NCI-H446 treated with DMSO at 0.1 percent for 48 hours (cell line): ENCODE measurements at regions not wholly inside any gene's neighbourhood (a gene's known extent, or its start where the extent isn't known, plus 50 kb on each side); places are given as distances from the start of the nearest gene placed in this dataset.
"Not testable (repeated sequence)": the region's sequence is repeated elsewhere in the genome, so short reads cannot be mapped to it uniquely, and the experiment has no call there.

Experiments
- DNase-seq: peaks from one replicate; lab custom pipeline; 2025; lab: John Stamatoyannopoulos, UW

DNA sequence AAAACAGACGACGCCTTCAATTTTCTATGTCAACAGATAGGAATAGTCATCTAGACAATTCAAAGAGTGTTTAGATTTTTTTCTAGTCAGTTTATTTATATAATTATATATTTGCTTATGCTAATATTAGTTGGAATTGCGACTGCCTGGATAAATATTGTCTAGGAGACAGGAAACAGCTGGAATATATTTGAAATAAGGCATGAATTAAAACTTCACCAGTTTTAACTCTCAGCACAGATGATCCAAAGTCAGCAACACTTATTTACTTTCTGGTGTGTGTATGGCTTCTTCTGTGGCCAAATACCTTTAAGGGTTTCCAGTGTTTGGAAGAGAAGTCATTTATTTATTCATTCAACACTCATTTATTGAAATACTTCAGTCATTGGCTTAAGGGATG, 1215.4 kb upstream of the USP15 start:
- no peak for DNase-seq

DNA sequence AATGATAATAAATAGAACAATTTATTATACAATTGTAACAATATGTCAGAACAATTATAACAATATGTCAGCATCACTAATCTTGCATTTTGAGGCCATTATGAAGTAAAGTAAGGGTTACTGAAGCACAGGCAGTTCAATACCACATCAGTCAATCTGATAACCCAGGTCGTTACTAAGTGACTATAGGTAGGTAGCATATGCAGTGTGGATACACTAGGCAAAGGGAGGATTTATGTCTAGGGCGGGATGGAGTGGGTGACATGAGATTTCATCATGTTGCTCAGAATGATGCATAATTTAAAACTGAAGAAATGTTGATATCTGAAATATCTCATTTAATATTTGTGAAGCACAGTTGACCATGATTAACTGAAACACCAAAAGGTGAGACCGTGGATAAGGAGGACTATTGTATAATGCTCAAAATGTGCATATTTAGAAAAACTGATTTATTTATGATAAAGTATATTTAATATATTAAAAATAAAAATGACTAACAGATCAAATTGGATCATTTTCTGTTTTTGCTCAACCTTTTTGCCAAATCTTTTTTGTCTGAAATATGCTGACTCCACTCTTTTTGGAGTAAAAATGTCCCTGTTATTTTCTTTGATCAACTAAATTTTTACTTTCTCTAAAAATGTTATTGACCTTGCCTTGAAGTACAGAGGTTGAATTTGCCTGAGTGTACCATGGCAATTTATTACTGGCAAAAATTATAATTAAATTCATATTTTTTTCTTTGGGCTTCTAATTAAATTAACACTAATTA, 1189.4 kb upstream of the USP15 start:
- DNase-seq = no peak

DNA sequence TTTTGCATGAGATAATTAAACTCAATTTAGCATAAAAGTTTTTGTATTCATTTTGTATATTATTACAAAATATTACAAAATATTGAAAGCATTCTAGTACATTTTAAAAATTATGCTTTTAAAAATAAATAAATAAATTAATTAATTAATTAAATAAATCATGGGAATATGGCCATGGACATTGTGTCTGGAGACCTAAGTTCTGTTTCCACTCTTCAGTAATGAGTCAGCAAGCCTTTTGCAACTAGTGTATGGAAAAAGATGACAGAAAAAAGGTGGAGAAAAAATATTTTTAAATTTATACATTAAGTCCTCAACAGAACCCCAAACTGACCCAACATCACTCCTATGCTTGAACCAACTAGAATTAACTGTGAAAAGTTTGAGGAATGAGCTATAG, 1187.5 kb upstream of the USP15 start:
- DNase-seq = no peak

DNA sequence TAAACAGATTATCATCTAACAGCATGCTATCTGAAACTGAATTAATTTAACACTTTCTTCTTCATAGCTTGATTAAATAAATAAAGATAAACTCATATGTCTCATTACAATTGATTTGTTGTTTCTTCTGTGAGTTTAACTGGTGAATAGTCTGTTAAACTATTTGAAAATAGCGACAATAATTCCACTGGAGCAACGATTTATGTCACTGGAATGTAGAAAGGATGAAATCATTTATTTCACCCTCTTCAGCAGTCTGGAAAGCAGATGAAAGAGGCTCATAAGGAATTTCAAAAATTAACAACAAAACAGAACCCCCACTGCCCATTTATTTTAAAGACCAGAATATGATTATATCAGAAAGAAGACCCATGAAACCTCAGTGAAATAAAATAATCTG, 1165.1 kb upstream of the USP15 start:
- no peak for DNase-seq

DNA sequence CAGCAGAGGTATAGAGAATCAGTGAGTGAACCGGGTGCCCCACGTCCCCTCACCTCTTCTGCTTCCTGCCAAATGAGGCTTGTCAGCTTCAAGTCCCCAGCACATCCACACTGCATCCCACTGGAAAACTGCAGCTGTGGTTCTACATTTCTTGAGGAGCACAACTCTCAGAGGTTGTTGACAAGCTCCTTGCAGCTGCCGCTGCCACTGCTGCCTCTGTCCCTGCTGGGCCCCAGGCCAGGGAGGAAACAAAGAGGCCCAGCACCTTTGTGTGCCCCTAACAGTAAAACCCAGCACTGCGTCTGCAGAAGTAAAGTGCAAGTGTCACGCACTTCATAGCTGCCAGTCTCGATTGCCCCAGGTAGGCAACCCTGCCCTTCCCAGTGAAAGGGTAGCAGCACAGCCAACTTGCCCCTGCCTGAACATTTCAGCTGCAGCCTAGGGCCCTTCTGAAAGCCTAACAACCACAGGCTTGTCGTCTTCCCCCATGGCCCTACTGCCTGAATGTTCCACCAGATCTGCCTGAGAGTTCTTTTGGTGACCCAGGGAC, 1162.1 kb upstream of the USP15 start:
- no peak for DNase-seq

DNA sequence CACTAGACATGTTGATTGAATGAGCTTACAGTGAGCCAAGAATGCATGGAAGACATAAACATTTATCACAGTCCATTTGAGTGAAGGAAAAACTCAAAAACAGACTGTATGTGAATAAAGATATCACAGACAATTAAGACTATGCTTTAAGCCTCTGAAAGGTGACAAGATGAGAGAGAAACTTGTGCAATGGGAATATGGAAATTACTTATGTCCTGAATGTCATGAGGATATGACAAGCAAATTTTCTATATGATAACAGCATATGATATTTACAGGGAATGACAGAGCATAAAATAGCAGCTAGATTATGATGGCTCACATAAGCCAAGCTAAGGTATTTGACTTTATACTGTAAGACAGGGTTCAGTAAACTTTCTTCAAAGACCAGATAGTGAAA, 1153.1 kb upstream of the USP15 start:
- DNase-seq = no peak

DNA sequence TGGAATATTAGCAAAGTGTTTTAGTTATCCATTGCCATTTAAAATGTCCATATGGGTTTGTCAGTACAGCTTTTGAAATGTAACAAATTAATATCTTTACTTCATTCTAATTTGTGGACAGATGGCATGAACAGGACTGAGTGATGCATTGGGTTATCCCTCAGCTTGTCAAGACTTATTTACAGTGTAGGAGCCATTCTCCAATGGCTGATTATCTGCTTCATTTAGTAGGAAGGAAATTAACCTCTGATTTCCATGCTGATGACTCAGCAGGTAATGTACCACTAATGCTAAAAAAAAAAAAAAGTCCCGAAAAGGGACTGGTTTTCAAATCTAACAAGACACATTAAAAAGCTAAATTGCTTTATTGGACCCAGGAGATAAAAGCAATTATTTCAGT, 1149.0 kb upstream of the USP15 start:
- peak; percentile 6 for DNase-seq

DNA sequence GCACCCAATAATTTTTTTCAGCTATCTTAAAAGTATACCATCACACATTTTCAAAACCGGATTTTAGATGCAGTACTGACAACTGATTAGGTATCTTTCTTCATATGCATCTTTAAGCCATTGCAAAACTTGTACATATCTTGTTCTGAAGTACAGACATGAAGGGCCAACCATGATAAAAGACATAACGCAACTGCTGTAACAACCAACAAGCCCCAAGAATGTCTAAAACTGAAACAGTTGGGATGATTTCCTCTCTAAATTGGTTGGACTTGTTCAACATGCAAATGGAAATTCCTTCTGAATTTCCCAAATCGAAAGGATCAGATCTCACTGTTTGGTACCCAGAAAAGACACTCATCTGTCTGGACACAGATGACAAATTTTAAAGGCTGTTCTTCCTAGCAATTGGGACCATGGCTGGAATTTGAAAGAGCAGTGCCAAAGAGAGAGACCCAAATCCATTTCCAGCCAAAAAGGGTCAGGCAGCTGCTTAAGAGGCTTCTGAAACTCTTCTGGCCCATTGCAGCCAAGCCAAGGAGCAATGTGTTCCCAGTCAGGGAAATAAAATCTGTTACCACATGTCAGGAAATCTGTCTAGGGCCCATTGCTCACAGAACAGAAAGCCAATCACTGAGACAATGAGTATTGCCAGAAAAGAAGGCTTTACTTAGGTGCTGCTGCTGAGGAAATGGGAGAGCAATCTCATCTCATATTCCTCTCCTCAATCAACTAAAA, 1122.4 kb upstream of the USP15 start:
- DNase-seq = no peak

DNA sequence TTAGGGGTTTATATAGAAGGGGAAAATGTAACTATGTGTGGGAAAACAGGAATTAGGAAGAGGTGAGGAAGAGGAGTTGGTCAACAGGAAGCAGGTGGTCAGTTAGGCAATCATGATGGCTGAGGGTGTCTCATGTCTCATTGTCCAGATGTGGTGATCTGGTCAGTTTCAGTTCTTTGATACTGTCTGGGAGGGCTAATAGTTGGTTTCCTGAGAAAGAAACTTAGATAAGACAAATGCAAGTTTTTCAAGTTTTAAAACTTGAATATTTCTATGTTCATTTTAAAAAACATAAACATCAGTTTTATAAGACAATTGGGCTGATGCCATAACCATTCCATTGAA, 1121.8 kb upstream of the USP15 start:
- no peak for DNase-seq

DNA sequence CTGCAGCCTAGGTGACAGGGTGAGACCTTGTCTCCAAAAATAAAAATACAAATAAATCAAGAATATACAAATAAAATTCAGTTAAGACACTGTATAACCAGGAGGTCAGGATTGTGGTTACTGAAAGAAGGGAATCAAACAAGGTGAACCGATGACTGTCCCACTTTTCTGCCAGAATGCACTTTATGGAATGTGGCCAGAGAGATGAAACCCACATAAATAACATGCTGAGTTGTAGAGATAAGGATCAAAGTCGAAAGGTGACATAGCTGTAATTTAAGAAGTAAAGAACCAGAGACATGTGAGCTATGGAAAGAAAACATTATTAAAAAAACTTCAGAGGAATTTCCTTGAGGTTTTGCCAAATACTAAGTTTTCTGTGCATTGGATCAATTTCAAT, 1098.2 kb upstream of the USP15 start:
- no peak for DNase-seq

DNA sequence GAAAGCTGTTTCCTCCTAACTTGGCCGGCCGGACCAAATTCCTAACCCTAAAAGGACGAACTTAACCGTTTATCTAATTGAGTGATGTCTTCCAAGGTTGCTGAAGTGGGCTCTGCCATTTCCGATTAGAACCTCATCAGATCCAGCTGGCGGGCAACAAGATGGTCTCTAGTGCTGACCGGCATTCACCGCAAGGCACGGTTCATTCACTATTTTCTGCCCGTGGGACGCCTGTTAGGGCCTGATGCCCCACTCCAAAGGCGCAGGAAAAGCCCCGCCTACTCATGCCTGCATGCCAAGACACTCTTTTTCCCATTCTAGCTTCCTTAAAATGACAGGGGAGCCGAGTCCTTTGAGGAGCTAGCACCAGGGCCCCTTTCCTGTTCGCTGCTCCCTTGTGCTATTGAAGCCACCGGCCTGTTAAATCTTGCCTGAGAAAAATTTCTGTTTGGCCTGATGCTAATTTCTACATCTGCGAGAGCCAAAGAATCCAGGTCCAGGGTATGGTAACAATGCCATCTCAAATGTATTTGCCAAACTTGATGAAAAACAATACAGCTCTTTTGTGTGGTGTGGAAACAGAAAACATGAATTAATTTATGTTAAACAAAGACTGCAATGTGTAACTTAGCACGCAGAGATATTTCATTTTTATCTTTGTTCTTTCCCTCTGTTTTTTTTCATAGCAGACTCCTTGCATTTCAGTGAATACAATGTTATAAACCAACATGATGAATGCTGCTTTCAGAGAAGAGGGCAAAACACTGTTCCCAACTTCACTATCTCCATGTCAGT, 1071.2 kb upstream of the USP15 start:
- DNase-seq = no peak

DNA sequence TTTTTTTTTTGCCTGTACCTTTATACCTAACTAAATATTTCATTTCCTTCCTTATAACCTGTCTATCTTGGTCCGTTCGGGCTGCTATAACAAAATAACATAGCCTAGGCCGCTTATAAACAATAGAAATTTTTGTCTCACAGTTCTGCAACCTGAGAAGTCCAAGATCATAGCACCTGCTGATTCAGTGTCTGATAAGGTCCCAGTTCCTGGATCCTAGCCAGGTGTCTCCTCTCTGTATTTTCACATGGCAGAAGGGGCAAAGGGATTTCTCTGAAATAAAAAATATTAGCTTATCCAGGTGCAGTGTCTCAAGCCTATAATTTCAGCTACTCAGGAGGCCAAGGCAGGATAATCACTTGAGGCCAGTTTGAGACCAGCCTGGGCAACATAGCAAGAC, 1046.6 kb upstream of the USP15 start:
- no peak for DNase-seq

DNA sequence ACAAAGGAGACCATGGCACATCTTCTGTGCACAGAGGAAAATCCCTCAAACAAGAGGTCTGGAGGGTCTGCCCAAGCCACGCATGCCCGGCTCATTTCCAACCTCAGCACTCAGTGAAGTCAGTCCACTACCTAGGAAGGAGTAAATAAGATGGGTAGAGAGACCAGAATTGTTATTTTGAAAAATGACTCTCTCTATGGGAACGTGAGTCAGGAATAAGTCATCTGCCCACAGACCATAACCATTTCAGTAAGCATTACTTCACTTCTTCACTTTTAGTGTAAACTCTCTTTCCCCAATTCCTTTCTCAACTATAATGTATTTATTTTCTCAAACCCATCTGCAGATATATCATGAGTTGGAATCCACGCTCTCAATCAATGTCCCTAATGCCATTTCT, 1039.9 kb upstream of the USP15 start:
- no peak for DNase-seq

DNA sequence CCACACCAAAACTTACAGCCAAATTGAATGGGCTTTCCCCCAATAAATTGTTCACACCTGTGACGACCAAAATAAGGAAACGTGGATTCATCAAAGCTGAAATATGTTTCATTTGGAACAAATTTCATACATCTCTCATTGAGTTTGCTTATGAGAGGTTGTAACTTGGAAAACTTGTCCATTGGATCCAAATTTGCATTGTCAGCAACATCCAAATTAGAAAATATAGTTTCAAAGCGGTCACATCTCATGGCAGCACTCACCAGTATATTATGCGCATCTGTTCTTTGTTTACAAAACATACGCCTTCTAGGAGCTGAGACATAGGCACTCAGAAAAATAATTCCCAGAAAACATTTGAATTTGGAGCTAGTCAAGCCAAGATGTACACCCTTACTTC, 1028.2 kb upstream of the USP15 start:
- no peak for DNase-seq

DNA sequence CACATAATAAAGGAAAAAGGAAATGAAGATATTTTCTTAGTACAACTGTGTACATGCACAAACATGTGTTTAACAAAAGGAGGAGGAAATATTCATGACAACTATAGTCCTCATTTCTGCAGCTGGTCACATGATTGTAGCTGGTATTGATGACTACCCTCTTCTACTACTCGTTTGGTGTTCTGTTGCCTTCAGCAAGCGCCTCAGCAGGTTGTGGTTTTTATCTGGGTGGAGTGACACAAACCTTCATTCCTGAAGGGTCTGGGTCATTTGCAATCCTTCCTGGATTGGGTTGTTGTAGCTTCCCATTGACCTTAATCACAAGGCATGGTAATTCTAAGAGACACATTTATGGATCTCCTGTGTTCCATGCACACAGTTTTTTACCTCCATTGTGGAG, 1009.9 kb upstream of the USP15 start:
- DNase-seq = no peak

DNA sequence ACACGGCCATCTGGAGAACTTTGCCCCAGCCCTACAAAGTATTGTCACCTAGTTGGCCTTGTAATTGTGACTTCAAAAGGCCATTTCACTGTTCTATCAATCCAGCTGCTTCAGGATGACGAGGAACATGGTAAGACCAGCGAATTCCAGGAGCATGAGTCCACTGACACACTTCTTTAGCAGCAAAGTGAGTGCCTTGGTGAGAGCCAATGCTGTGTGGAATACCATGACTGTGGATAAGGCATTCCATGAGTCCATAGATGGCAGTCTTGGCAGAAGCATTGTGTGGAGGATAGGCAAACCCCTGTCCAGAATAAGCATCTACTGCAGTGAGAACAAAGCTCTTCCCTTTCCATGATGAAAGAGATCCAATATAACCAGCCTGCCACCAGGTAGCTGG, 1009.1 kb upstream of the USP15 start:
- DNase-seq = no peak

DNA sequence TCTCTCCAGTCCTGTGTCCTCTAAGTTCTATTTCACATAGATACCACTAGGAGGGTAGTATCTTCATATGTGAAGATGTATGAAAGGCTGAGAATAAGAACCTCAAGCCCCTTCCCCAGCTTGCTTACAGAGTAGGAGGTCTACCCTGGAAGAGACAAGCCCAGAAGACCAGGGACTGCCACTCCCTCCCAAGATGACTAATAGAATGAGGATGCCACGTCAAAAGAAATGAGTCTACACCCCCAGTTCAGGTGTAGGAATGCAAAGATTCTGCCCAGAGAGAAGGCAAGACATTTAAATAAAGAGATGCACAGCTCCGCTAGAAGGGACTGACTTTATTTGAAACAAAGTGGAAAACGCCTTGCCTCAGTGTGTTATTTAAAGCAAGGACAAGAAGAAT, 1006.0 kb upstream of the USP15 start:
- DNase-seq = no peak

DNA sequence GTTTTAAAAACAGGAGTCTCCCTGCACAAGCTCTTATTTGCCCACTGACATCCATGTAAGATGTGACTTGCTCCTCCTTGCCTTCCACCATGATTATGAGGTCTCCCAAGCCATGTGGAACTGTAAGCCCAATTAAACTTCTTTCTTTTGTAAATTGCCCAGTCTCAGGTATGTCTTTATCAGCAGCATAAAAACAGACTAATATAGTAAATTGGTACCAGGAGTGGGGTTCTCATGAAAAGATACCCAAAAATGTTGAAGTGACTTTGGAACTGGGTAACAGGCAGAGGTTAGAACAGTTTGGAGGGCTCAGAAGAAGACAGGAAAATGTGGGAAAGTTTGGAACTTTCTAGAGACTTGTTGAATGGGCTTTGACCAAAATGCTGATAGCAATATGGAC, 995.9 kb upstream of the USP15 start:
- not testable (repeated sequence) for DNase-seq

DNA sequence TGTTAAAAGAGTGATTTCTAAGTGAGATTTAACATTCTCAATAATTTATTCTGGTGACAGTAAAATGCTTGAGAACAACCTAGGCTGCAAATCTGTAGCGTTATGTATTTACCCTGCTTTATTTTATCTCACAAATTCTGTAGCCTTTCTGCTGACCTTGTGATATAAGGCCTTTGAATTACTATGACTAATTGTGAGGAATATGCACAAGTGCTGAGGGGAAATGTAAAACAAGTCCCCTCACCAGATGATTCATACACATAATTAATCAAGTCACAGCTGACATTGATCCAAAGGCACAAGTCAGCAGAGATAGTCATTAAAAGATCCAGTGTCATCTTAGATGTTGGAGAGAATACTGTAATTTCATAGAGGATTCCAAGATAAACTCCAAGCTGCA, 992.7 kb upstream of the USP15 start:
- no peak for DNase-seq

DNA sequence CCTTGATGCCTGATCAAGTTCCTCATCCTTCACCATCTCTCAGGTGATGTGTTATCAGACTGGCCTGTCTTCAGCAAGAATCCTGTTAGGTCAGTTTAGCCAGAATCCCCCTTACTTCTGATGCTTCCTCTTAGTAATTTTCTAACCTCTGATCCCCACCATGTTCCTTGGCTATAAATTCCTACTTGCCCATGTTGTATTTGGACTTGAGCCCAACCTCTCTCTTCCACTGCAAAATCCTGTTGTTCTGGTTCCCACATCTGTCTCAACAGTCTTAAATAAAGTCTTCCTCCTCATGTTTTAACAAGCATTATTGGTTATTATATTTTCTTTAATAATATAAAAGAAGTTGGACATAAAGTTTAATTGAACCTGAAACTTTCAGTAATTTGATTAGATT, 987.8 kb upstream of the USP15 start:
- no peak for DNase-seq

DNA sequence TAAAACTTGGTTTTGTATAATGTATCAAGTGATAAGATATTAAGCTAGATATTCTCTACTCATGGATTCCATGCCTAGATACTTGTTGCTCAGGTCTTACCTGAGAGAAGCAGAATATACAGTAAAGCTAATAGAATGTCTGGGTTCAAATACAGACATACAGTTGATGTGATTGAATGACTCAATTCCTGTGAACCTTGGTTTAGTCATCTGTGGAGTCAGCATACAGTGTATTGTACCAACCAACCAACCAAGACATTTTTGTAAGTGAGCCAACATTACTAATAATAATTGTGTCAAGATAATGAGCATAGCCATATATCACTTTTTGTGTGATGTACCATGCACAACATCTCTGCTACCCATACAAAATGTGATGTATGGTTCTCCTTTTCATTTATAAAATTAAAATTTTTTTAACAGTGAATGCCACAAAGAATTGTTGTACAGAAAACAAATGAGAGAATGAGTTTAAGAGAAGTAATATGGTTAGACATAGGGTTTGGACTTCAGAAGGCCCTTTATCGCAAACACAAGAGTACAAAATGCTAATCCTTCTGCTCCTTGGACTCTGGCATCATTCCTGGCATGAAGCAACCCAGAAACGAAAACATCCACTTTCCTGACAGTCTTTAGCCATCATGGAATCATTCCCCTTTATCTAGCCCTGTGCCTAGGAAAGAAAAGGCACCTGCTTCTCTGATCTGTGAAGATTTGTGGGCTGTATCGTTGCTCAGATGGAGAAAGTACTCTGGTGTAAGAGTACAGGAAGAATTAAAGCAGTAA, 977.2 kb upstream of the USP15 start:
- no peak for DNase-seq

DNA sequence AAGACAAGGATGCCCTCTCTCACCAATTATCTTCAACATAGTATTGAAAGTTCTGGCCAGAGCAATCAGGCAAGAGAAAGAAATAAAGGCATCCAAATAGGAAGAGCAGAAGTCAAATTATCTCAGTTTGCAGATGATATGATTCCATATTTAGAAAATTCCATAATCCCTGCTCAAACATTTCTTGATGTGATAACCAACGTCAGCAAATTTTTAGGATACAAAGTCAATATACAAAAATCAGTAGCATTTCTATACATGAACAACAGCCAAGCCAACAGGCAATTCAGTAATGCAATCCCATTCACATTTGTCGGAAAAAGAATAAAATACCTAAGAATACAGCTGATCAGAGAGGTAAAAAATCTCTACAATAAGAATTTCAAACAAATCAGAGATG, 969.7 kb upstream of the USP15 start:
- no peak for DNase-seq
